K562 (cell line): ENCODE measurements at regions not wholly inside any gene's neighbourhood (a gene's known extent, or its start where the extent isn't known, plus 50 kb on each side); places are given as distances from the start of the nearest gene placed in this dataset.

Experiments
- CTCF ChIP-seq, 3 experiments: IDR thresholded peaks in 2 of 3; conservative IDR thresholded peaks in 1 of 3; 2 replicates each; pipeline ENCODE4 v1.5.1; 2011 to 2012; ENCODE audit warnings: low read length in 3 of 3, mild to moderate bottlenecking in 3 of 3, control low read depth in 2 of 3, improper control_type of control experiment in 1 of 3, inconsistent platforms in 1 of 3, low read depth in 1 of 3, mixed read lengths in 1 of 3, moderate library complexity in 1 of 3; ENCODE audit not compliant: insufficient read depth in 2 of 3
- EP300 ChIP-seq: IDR thresholded peaks from 2 replicates; pipeline ENCODE4 v1.6.1; 2012; ENCODE audit warnings: low read length, improper control_type of control experiment
- EZH2 ChIP-seq: IDR thresholded peaks from 2 replicates; pipeline ENCODE4 v1.6.1; 2012; ENCODE audit warnings: low read depth, mild to moderate bottlenecking, inconsistent platforms, low read length, borderline replicate concordance
- JUNB ChIP-seq: fragments of 450-650 bp; formaldehyde crosslinking; conservative IDR thresholded peaks from 2 replicates; pipeline ENCODE4 v1.4.0; 2020; ENCODE audit warnings: mild to moderate bottlenecking
- KDM1A ChIP-seq, 2 experiments: fragments of 450-650 bp; IDR thresholded peaks; 2 replicates each; pipeline ENCODE4 v1.6.1; 2016; ENCODE audit warnings: mild to moderate bottlenecking in 2 of 2
- NFRKB ChIP-seq: fragments of 450-650 bp; IDR thresholded peaks from 2 replicates; pipeline ENCODE4 v1.6.1; 2016; ENCODE audit warnings: low read depth
- PKNOX1 ChIP-seq: fragments of 450-650 bp; IDR thresholded peaks from 2 replicates; pipeline ENCODE4 v1.6.1; 2016
- POLR2AphosphoS2 ChIP-seq: IDR thresholded peaks from 2 replicates; pipeline ENCODE4 v1.6.1; 2012; ENCODE audit warnings: low read length, improper control_type of control experiment
- RFX5 ChIP-seq: IDR thresholded peaks from 2 replicates; pipeline ENCODE4 v1.6.1; 2011; ENCODE audit warnings: low read depth, mild to moderate bottlenecking, improper control_type of control experiment, low read length
- ZNF316 ChIP-seq: fragments of 450-650 bp; IDR thresholded peaks from 2 replicates; pipeline ENCODE4 v1.6.1; 2016
- TF ChIP-seq, protein P1 (sequence below): fragments of 150-350 bp; conservative IDR thresholded peaks from 2 replicates; pipeline ENCODE4 v1.6.1; 2014; ENCODE audit warnings: low read length
- TF ChIP-seq, protein P2 (sequence below), 2 experiments: fragments of 450-650 bp in 1 of 2; sonication (generic) in 1 of 2; formaldehyde crosslinking in 1 of 2; IDR thresholded peaks; 2 replicates each; pipeline versions ENCODE4 v1.7.1 to v1.9.0; 2016 to 2022; ENCODE audit warnings: inconsistent platforms in 1 of 2, mild to moderate bottlenecking in 1 of 2, missing genetic modification reagents in 1 of 2
- TF ChIP-seq, protein P3 (sequence below), 2 experiments: IDR thresholded peaks; 2 replicates each; pipeline ENCODE4 v1.6.1; 2012; ENCODE audit warnings: improper control_type of control experiment in 2 of 2, low read depth in 2 of 2, low read length in 2 of 2, borderline replicate concordance in 1 of 2

- TF ChIP-seq CTCF (IDR thresholded peaks at IDR 0.05 in 2 of 3, conservative IDR thresholded peaks at IDR 0.05 in 1 of 3; ENCODE audit: insufficient read depth in 2 of 3, low read depth in 1 of 3, low read length in 3 of 3) (no peak), KDM1A (IDR thresholded peaks at IDR 0.05) (no peak), EP300 (no peak), EZH2 (no peak), NFRKB (no peak), JUNB (no peak), RFX5 (no peak), ZNF316 (no peak), PKNOX1 (no peak), POLR2AphosphoS2 (no peak)
- TF ChIP-seq, protein P1, sequence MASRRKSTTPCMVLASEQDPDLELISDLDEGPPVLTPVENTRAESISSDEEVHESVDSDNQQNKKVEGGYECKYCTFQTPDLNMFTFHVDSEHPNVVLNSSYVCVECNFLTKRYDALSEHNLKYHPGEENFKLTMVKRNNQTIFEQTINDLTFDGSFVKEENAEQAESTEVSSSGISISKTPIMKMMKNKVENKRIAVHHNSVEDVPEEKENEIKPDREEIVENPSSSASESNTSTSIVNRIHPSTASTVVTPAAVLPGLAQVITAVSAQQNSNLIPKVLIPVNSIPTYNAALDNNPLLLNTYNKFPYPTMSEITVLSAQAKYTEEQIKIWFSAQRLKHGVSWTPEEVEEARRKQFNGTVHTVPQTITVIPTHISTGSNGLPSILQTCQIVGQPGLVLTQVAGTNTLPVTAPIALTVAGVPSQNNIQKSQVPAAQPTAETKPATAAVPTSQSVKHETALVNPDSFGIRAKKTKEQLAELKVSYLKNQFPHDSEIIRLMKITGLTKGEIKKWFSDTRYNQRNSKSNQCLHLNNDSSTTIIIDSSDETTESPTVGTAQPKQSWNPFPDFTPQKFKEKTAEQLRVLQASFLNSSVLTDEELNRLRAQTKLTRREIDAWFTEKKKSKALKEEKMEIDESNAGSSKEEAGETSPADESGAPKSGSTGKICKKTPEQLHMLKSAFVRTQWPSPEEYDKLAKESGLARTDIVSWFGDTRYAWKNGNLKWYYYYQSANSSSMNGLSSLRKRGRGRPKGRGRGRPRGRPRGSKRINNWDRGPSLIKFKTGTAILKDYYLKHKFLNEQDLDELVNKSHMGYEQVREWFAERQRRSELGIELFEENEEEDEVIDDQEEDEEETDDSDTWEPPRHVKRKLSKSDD = no peak
- TF ChIP-seq, protein P2, sequence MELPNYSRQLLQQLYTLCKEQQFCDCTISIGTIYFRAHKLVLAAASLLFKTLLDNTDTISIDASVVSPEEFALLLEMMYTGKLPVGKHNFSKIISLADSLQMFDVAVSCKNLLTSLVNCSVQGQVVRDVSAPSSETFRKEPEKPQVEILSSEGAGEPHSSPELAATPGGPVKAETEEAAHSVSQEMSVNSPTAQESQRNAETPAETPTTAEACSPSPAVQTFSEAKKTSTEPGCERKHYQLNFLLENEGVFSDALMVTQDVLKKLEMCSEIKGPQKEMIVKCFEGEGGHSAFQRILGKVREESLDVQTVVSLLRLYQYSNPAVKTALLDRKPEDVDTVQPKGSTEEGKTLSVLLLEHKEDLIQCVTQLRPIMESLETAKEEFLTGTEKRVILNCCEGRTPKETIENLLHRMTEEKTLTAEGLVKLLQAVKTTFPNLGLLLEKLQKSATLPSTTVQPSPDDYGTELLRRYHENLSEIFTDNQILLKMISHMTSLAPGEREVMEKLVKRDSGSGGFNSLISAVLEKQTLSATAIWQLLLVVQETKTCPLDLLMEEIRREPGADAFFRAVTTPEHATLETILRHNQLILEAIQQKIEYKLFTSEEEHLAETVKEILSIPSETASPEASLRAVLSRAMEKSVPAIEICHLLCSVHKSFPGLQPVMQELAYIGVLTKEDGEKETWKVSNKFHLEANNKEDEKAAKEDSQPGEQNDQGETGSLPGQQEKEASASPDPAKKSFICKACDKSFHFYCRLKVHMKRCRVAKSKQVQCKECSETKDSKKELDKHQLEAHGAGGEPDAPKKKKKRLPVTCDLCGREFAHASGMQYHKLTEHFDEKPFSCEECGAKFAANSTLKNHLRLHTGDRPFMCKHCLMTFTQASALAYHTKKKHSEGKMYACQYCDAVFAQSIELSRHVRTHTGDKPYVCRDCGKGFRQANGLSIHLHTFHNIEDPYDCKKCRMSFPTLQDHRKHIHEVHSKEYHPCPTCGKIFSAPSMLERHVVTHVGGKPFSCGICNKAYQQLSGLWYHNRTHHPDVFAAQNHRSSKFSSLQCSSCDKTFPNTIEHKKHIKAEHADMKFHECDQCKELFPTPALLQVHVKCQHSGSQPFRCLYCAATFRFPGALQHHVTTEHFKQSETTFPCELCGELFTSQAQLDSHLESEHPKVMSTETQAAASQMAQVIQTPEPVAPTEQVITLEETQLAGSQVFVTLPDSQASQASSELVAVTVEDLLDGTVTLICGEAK (IDR thresholded peaks at IDR 0.05) = no peak
- TF ChIP-seq, protein P2 (CRISPR knock-in tag; IDR thresholded peaks at IDR 0.05) = no peak
- TF ChIP-seq, protein P3, sequence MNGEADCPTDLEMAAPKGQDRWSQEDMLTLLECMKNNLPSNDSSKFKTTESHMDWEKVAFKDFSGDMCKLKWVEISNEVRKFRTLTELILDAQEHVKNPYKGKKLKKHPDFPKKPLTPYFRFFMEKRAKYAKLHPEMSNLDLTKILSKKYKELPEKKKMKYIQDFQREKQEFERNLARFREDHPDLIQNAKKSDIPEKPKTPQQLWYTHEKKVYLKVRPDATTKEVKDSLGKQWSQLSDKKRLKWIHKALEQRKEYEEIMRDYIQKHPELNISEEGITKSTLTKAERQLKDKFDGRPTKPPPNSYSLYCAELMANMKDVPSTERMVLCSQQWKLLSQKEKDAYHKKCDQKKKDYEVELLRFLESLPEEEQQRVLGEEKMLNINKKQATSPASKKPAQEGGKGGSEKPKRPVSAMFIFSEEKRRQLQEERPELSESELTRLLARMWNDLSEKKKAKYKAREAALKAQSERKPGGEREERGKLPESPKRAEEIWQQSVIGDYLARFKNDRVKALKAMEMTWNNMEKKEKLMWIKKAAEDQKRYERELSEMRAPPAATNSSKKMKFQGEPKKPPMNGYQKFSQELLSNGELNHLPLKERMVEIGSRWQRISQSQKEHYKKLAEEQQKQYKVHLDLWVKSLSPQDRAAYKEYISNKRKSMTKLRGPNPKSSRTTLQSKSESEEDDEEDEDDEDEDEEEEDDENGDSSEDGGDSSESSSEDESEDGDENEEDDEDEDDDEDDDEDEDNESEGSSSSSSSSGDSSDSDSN (IDR thresholded peaks at IDR 0.05; ENCODE audit: borderline replicate concordance in 1 of 2, low read depth in 2 of 2, low read length in 2 of 2) = no peak
Measured at GRCh38 chr3:190737446-190737845, 125.0 kb downstream of the GMNC start.
